ENCODE measurements at regions not wholly inside any gene's neighbourhood (a gene's known extent, or its start where the extent isn't known, plus 50 kb on each side); places are given as distances from the start of the nearest gene placed in this dataset.

DNA sequence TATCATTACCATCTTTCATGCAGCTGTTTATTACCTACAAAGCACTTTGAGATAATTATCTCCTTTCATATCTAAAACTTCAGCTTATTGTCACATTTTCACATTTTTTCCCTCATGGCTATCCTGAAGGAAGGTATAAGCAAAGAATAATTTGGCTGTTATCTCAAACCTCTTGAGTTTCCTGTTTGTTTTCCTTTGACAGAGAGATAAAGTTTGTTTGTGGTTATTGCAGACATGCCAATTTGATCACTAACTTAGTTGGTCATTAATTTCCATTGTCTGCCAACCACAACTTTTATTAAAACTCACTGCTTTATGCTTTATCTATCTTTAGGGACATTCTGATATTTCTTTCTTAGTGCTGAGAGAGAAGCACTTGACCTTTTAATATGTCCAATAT is 89.8 kb upstream of the SPANXB1 start:
- no peak for TF ChIP-seq POLR2A (IDR thresholded peaks at IDR 0.05; ENCODE audit: low read depth, low read length)
- no peak for TF ChIP-seq EZH2 (IDR thresholded peaks at IDR 0.05; ENCODE audit: borderline replicate concordance, low read depth, low read length, severe bottlenecking)
- no peak for TF ChIP-seq JUN (IDR thresholded peaks at IDR 0.05; ENCODE audit: borderline replicate concordance, insufficient read depth, insufficient read length, low read depth)
- TF ChIP-seq CTCF (IDR thresholded peaks at IDR 0.05; ENCODE audit: extremely low read depth in 1 of 2, insufficient read depth in 1 of 2, low read depth in 1 of 2, low read length in 2 of 2), result no peak
- peak; percentile 35 for TF ChIP-seq GATA2 (IDR thresholded peaks at IDR 0.05; ENCODE audit: insufficient read depth, insufficient read length, low read depth, low read length)
- no peak for TF ChIP-seq POLR2AphosphoS5 (IDR thresholded peaks at IDR 0.05; ENCODE audit: insufficient read depth, low read depth, low read length)
- TF ChIP-seq, protein P1, sequence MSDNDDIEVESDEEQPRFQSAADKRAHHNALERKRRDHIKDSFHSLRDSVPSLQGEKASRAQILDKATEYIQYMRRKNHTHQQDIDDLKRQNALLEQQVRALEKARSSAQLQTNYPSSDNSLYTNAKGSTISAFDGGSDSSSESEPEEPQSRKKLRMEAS (IDR thresholded peaks at IDR 0.05; ENCODE audit: insufficient read depth, insufficient read length), result no peak
- no peak for TF ChIP-seq FOS (IDR thresholded peaks at IDR 0.05; ENCODE audit: borderline replicate concordance, insufficient read depth, low read length)
- TF ChIP-seq MYC (IDR thresholded peaks at IDR 0.05; ENCODE audit: low read depth, low read length), result no peak
